Midbrain (tissue), 1 donor: ENCODE measurements at regions not wholly inside any gene's neighbourhood (a gene's known extent, or its start where the extent isn't known, plus 50 kb on each side); places are given as distances from the start of the nearest gene placed in this dataset.
"Not testable (repeated sequence)": the region's sequence is repeated elsewhere in the genome, so short reads cannot be mapped to it uniquely, and the experiment has no call there.

Source experiments
- DNase-seq: peaks from one replicate; lab custom pipeline; 2025; lab: John Stamatoyannopoulos, UW

DNA sequence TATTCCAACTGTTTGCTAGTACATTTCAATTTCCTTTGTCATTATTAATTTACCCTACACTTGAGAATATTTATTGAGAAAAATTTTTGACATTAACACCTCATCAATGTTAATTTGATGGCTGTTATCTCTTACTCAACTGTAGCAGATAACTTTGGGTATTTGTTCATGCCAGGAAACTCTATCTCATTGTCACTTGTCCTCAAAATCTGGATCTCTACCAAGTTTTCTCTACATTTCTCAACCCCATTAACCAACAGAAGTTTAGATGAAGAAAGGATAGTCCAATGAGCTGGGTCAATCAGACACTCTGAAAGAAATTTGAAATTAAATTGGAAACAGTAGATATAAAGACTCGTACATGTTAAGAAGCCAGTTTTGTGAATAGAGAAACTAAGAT, 395.3 kb downstream of the TUSC1 start:
- no peak for DNase-seq

DNA sequence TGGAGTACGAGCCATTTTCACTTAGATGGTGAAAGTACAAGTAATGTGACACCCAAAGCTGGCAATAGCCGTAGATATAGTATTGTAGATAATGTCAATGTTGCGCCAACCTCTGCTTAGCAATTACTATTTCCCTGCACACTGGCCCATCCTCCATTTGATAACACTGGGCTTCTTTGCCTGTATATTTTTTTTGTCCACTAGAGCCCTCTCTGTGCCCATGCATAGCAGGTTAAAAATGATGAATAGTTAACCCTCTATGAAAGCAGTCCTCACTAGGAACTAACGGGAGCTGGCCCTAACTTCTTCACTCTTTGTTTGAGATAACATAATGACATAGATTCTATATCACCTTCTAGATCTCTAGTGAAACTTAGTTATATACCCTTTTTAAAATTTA, 416.8 kb downstream of the TUSC1 start:
- no peak for DNase-seq

DNA sequence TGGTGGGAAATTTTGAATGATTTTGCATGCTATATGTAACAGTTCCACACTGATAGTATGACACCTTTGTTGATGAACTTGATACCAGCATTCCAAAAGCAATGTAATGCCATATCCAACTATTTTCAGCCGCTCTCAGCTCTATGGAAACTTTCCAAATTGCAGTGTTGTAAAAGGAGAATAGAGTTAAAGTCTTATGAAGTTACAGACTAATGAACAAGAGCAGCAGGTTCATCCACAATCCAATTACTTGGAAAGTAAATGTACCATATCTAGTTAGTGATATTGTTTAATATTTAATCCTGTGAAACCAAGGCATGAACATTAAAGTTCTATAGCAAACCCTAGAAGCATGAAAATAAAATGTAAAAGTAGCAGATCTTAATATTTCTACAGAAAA, 418.2 kb downstream of the TUSC1 start:
- no peak for DNase-seq

DNA sequence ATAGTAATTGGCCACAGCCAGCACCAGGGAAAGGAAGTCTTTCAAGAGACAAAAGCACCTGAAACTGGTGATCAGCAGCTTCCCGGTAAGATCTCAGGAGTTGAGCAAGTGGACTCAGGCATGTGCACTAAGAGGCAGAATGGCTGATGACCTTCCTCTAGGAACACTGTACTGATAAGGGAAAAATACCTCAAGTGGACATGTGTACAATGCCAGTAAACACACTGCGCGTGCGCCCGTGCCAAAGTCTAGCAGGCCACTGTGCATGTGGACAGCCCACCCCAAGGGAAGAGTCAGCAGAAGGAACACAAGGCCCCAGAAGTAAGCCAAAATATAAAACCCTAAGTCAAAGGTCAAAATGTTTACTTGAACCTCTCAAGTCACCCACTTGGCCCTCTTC, 423.0 kb downstream of the TUSC1 start:
- DNase-seq, result no peak

DNA sequence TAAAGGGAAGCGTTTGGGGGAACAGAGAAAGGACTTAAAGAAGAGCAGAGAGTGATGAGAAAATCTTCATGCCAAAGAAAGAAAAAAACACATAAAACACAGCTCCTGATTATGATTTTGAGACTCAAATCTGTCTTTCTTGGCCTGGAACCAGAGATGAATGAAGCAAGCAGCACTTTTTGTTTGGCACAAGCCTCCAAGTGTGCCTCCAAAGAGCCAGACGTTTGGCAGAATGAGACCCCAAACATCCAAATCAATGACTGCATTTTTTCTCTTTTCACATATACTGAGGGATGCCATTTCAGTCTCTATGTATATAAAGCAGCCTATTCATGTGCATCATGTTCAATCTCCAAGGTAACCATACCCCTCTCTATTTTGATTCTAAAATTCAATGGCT, 424.2 kb downstream of the TUSC1 start:
- DNase-seq, result no peak

DNA sequence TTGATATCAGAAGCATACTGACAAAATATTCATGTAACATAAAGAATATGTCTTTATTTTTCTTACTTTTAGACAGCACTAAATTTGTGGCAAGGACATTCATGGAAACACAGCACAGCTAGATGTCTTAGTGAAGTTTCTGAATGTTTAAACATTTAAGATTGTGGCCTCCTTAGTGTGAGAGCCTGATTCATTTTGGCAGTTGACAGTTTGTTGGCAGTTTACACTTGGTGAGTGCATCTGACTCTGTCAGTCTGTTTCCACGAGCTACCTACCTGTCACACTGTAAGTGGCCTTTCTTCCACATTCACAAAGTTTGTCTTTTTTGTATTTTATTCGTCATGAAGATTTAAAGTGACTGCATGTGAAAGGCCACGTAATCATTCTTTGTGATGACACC, 436.8 kb downstream of the TUSC1 start:
- DNase-seq, result no peak

DNA sequence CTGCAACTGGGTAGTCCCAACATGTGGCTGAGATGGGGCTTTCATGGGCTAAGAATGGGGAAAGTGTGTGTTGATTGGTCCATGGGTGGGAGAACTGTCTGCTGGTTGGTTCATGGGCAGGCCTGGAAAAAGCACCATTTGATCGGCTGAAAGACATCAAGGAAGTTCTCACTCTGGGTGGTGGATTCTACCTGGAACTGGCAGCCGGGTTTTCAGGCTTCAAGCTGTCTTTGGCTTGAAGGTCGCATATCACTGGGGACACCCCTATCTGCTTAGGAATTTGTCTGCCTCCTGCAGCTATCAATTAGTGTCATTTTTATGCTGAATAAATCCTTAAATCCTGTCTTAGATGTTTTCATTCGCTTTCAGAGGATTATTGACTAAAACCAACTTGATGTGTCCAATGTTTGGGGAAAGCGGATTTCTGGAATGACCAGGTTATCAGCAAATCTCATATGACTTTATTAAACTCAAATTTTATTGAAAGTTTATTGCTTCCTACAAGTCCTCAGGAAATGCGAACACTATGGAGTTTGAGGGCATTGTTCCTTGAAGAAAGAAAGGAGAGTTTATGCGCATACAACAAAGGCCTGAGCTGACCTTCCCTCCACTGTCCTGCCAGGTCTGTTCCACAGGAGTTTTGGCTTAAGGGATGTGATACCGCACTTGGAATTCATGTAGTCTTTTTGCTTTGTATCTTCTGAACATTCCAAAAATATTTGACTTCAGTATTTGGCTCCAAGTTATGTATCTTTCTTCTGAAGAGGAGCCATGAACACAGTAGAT, 451.1 kb downstream of the TUSC1 start:
- no peak for DNase-seq

DNA sequence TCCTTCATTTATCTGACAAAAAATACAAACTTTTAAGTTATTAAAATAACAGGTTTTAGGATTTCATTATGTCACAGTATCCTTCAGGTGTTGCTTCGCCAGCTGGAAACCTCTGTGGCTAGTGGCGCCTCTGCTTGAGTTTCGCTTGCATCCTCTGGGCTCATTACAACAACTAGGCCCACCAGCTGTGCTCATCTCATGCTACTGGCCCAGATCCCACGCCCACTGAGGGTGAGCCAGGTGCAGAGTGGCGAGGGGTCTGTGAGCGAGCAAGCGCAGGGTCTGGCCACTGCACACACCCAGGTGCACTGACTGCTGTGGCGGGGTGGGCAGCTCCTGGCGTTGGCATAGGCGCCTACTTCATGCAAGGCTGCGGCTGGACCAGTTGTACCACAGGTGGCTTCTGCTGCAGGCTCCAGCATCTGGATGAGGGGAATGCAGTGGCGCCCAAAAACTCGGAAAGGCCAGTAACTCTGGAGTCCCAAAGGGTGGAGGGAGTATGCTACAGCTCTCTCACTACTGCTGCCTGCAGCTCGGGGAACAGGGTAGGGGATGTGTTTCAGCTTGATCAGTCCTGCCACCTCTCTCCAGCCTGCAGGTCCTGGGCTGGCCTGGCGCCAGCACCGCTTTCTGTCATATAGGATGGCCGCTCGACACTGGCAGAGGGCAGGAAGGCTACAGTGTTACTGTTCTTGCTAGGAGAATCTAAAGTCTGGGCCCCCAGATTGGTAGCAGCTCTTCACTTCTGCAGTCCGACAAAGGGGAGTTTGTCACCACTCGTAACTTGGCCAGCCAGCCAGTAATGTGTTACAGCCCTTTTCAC, 452.1 kb downstream of the TUSC1 start:
- no peak for DNase-seq

DNA sequence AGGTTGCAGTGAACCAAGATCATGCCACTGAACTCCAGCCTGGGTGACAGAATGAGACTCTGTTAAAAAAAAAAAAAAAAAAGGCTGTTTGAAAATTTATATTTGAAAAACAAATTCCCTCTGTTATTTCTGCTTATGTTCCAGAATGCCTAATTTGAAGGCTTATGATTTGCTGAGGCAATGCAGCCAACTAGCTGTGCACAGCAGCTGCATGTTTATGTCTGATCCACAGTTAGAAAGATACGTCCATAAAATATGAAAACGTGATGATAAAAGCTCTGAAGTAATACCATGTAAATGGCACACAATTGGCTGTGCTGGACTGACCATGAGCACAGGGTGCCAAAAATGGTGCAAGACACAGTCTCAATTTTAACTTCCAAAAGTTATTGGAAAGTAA, 453.2 kb downstream of the TUSC1 start:
- DNase-seq, result no peak

DNA sequence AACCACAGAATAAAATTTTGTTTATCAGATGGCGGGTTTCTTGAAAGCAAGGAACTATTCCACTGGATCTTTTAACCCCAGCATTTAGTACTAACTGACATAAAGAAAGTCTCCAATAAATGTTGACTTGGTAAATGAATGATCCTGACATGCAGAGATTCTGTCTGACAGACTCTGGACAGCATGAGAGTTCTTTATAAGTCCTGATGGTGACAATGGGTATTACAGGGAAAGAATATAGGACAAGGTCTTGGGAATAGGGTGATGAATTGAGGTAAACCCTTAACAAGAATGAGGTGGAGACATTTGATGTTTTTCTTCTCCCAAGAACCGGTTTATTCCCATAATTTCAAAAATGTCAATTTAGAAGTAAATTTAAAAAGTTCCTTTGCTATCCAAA, 453.9 kb downstream of the TUSC1 start:
- DNase-seq, result no peak

DNA sequence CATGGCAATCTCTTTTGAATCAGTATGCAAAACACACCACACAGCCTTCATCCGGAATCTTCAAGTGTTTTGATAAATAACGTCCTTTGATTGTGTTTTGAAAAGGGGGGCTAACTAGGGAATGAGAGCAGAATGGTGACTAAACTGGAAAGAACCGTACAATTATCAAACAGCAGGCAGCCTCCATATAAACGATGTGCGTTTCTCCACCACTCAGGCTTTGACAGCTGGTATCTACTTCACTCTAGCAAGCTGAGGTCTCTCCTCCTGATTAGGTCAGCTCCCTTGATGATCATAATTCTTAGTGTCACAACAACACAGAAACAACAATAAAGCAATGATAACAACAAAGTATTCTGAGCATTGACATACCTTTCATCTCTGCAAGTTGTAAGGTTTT, 465.9 kb downstream of the TUSC1 start:
- DNase-seq, result no peak

DNA sequence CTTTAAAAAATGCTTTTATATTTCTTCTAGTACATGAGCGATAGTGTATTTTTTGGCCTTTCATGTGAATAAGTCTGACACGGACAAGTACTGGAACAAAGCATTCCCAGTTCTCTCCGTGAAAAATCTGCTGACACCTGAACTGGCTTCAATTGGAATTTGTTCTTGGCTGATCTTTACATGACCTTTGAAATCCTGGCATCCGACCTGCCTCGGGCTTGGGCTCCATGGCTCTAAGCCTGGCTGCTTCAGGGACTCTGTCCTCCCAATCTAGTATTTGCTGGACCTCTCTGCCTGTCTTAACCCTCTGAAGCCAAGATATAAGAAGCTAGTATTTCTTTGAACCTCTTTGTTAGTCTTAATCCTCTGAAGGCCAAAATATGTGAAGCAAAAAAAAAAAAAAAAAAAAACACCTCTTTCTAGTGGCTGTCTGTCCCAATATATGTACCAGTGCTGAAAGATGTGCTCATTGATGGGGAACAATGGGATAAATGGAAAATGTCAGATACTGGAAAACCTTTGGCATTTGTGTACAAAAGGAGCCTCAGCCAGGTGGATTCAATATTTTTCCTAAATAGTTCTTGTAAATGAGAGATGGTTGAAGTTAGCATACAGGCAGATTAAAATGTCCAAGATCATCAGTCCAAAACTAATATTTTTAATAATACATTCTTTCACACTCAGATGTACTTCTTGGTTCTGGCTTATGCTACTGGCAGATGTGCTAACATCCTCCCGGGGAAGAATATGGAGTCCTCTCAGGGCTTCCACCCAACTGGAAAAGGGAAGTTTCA, 470.6 kb downstream of the TUSC1 start:
- DNase-seq, result no peak

DNA sequence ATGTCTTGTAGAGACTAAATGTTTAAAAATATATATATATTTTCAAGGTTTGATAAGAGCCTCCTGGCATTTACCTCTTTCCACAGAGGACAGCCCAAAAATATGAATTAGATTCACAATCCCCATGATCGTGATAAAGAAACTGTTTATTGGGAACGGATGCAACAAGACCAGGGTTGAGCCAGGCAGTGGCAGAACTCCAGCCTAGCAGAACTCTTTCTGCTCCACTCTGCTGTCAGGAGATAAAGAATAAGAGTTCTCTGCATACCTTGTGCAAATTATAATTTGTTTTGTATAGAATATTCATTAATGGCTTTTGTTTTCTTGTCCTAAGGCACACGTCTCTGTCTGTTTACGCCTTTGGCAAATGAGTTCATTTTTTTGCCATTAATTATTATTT, 472.2 kb downstream of the TUSC1 start:
- no peak for DNase-seq

DNA sequence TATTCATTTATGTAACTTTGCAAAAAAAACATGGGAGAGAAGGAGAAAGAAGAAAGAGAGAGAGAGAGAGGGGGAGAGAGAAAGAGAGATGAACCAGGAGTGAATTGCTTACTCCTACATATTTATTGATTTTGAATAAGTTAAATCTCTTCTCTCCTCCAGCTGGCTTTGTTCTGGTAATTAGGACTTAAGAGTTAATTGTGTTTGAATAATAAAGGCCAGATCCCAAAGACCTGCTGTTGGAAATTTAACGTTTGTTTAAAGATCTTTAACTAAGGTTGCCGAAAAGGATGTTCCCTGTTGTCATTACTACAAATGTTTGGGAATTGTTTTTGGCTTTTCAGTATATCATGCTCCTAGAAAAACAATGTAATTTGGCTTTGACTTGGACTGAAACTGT, 473.0 kb downstream of the TUSC1 start:
- DNase-seq, result no peak

DNA sequence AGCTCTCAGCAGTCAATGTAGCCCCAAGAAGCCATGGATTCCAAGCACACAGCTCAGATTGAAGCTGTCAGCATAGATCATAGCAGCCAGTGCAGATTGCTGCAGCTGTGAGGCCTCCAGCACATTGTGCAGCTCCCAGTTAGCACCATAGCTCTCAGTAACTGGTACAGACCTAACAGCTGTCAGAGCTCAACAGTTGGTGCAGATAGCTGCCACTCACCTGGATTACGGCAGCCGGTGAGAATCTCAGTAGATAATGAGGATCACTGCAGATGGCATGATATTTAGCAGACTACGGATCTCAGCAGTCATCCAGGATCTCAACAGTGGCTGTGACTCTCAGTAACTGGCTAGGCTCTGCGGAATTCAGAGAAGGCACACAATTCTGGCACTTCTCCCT, 500.4 kb downstream of the TUSC1 start:
- no peak for DNase-seq

DNA sequence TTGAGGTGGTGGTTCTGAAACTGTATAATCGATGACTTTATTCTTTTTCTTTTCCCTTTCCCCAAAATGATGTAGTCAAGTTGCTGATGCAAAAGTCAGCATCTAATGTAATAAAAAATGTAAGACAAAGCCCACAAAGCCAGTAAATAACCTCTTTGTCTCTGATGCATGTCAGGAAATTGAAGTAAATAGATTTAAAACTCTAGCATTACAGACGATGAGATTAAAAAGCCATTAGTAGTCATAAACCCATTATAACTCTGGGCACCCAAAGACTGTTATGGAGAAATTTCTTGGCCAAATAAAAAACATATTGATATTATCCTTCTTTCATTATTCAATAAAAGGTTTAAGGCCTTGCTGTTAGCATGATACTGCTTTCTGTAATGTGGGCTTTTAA, 548.7 kb downstream of the TUSC1 start:
- no peak for DNase-seq

DNA sequence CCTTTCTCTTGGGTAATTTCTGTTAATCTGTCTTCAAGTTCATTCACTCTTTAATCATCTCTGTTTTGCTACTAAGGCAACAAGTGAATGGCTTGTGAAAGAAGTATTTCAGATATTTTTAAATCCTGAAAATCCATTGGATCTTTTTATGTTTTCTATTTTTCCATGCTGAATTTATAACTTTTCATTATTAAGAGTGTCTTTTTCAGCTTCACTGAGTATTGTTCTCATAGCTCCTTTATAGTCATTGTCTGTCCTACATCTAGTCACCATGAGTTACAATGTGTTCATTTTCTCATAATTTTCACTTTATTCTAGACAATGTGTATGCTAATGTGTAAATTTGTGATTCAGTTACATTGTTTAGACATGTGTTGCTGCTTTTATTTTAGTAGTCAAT, 556.4 kb downstream of the TUSC1 start:
- no peak for DNase-seq

DNA sequence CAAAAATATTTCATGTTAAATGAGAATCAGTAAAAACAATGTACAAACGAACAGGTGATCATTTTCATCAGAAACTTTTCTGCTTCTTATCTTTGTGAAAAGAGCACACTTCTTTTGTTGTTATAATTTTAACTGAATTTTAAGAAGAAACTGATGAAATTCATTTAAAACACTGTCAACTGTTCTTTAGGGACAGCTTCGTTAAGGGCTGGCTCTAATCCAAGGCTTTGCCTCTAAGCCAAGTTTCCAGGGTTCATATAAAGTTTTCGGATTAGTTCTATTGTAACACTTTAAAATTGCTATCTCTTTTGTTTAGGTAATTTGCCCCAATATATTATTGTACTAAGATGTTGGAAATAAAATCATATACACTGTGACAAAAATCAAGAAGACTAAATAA, 559.2 kb downstream of the TUSC1 start:
- DNase-seq, result no peak

DNA sequence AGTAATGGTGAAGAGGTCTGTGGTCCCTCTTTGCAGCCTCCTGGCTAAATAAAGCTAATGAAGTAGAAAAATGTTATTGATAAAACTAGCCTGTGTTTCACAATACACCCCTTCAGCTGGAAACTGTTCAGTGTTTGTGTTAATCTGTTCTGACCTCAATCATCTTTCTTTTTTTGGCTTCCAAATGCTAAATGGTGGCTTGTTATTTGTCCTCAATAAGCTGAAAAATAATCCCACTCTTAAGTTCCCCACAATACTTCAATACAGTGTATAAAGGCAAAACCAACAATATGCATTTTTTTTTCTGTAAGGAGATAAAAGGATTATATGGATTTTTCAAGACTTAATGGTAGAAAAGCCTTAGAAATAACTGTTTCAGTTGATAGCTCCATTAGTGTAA, 560.5 kb downstream of the TUSC1 start:
- DNase-seq, result no peak

DNA sequence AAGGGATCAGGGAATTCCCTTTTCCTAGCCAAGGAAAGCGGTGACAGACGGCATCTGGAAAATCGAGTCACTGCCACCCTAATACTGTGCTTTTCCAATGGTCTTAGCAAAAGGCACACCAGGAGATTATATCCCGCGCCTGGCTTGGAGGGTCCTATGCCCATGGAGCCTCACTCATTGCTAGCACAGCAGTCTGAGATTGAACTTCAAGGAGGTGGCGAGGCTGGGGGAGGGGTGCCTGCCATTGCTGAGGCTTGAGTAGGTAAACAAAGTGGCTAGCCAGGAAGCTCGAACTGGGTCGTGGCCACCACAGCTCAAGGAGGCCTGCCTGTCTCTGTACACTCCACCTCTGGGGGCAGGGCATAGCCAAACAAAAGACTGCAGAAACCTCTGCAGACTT, 556.5 kb upstream of the IZUMO3 start:
- not testable (repeated sequence) for DNase-seq

DNA sequence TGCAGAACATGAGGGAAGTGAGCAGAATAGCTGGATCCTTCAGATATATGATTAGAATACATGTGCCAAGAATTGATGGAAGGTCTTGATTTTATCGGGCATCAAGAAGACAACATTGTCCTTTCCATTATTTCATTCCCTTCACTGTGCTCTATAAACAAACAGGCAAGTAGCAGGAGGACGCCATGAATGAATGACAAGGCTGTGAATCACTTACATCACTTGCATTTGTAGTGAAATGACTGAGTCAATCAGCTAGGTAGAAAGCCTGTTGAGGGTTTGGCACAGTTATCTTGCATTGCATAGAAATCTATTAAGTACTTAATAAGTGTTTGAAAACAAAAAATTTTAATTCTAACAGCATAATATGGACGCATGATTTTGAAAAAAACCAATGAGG, 548.8 kb upstream of the IZUMO3 start:
- no peak for DNase-seq

DNA sequence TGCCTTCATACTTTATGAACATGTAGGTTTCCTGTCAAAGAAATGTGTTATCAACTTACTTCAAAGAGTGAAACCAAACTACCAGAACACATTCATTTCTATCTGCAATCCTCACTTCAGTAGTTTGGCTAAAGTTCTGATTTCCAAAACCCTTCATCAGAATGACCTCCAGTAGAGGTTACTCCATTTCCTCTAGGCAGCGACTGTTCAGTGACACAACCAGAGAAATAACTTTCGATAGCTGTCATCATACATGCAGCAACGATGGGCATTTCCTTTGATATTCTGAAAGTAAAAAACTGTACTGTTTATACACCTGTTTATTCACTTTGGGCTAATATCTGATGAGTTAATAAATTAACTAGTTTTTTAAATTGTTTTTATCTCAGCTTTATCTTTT, 532.5 kb upstream of the IZUMO3 start:
- DNase-seq, result no peak
